ENCODE measurements at regions not wholly inside any gene's neighbourhood (a gene's known extent, or its start where the extent isn't known, plus 50 kb on each side); places are given as distances from the start of the nearest gene placed in this dataset.
A peak's percentile ranks its signal among the peaks of the same experiment; 100 is the strongest.

DNA sequence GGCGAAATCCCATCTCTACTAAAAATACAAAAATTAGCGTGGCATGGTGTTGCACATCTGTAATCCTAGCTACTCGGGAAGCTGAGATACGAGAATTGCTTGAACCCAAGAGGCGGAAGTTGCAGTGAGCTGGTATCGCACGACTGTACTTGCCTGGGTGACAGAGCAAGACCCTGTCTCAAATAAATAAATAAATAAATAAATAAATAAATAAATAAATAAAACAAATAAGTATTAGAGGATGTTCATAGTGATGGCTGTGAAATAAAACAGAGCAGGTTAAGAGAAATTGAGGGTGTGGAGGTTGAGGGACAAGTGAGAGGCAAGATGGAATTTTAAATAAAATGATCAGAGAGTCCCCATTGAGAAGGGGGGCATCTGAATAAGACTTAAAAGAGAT is 124.7 kb upstream of the DST start:
- H3K36me3 ChIP-seq: no peaks in the 10 kb centered on the region
- WGBS, 2 donors: 94% methylated on average over 7 of the region's 7 CpGs
- intact Hi-C loops (cut with DNase I): loop anchor here (2.0 kb wide), 1 partner anchor 75 kb away; no protein-coding TSS in a partner anchor
- no peaks in the 10 kb centered on the region for H3K27me3 ChIP-seq
- no peaks in the 10 kb centered on the region for H3K9me3 ChIP-seq
- DNase-seq: no peak
- H3K27ac ChIP-seq: peak overlapping the region in 3 of 4 donors; percentile 39 to 69 (median 67)
- no peak overlapping the region for H3K4me3 ChIP-seq
- TF ChIP-seq, protein P1, sequence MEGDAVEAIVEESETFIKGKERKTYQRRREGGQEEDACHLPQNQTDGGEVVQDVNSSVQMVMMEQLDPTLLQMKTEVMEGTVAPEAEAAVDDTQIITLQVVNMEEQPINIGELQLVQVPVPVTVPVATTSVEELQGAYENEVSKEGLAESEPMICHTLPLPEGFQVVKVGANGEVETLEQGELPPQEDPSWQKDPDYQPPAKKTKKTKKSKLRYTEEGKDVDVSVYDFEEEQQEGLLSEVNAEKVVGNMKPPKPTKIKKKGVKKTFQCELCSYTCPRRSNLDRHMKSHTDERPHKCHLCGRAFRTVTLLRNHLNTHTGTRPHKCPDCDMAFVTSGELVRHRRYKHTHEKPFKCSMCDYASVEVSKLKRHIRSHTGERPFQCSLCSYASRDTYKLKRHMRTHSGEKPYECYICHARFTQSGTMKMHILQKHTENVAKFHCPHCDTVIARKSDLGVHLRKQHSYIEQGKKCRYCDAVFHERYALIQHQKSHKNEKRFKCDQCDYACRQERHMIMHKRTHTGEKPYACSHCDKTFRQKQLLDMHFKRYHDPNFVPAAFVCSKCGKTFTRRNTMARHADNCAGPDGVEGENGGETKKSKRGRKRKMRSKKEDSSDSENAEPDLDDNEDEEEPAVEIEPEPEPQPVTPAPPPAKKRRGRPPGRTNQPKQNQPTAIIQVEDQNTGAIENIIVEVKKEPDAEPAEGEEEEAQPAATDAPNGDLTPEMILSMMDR (IDR thresholded peaks at IDR 0.05): no peak
- TF ChIP-seq EP300 (IDR thresholded peaks at IDR 0.05): no peak
- TF ChIP-seq POLR2AphosphoS5 (IDR thresholded peaks at IDR 0.05): no peak
- no peak for TF ChIP-seq POLR2A (IDR thresholded peaks at IDR 0.05)
- H3K4me1 ChIP-seq: peaks cover 0 to 82% (median 74%) of the 10 kb centered on the region in 4 donors

DNA sequence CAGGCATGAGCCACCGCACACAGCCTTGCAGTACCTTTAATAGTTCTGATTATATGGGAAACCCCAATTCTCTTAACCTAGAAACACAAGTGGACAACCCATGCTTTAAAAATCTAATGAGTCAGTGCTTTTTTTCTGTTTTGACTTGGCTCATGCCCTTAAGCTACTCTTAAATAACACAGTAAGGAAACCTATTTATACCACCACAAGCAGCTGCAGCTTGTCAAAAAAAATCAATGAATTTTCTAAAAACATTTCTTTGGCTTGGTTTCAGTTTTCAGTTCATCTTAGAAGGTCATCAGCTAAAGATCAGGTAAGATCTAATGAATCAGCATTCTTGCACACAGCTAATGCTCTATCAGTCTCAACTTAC is 124.1 kb upstream of the DST start:
- Histone ChIP-seq H3K4me1 (peaks cover 0 to 76% (median 68%) of the 10 kb centered on the region in 4 donors), H3K27me3 (no peaks in the 10 kb centered on the region), H3K9me3 (no peaks in the 10 kb centered on the region), H3K27ac (peak overlapping the region in 3 of 4 donors; percentile 5 to 69 (median 67)), H3K36me3 (no peaks in the 10 kb centered on the region), H3K4me3 (no peak overlapping the region)
- DNase-seq: no peak
- intact Hi-C loops (cut with DNase I): loop anchor here (2.0 kb wide), 1 partner anchor 76 kb away; no protein-coding TSS in a partner anchor
- 87 to 88% methylated on average over 1 of the region's 1 CpG for WGBS, 2 donors
- TF ChIP-seq POLR2A (IDR thresholded peaks at IDR 0.05): no peak
- TF ChIP-seq EP300 (IDR thresholded peaks at IDR 0.05): no peak
- TF ChIP-seq, protein P1 (IDR thresholded peaks at IDR 0.05): no peak
- TF ChIP-seq POLR2AphosphoS5 (IDR thresholded peaks at IDR 0.05): no peak

DNA sequence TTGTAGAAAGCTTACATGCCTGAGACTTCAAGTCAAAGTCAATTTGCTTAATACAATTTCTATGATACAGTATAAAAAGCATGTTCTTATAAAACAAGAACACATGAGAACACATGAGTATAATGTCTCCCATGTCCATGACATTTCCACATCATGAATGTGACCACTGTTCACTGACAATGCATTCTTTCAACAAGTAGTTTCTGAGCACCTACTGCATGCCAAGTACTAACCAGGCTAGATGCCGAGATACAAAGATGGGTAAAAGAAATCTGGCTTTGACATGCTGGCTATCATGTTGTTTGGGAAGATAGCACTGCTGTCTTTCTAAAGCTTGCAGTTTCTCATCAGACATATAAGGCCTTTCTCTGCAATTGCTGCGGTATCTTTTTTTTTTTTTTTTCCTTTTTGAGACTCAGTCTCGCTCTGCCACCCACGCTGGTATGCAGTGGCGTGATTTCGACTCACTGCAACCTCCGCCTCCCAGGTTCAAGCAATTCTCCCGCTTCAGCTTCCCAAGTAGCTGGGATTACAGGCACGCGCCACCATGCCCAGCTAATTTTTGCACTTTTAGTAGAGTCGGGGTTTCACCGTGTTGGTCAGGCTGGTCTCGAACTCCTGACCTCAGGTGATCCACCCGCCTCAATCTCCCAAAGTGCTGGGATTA is 123.6 kb upstream of the DST start:
- 96% methylated on average over 14 of the region's 14 CpGs for WGBS, 2 donors
- intact Hi-C loops (cut with DNase I): loop anchor here (2.0 kb wide), 1 partner anchor 77 kb away; no protein-coding TSS in a partner anchor
- peak overlapping the region in 3 of 4 donors; percentile 5 to 69 (median 67) for H3K27ac ChIP-seq

DNA sequence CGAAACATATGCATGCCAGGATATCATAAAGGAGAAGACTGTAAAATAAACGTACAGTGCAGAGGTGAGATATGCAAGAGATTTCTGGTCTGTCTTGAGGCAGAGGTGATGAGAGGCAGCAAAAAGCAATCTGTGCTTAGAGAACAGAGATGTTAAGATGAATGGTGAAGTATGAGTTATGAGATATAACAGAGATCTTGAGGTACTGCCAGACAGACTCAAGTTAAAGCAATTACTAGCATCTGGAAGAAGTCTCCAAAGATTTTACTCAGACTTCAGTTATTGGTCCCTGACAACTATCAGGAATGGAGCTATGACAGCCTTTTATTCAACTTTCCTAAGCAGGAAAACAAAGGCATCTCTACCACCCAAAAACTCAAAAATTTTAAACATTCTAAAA is 122.8 kb upstream of the DST start:
- WGBS, 2 donors: 73 to 86% methylated on average over 2 of the region's 2 CpGs
- Histone ChIP-seq H3K9me3 (no peaks in the 10 kb centered on the region), H3K27ac (peak overlapping the region in 3 of 4 donors; percentile 25 to 69 (median 67)), H3K36me3 (no peaks in the 10 kb centered on the region), H3K4me3 (no peak overlapping the region), H3K27me3 (no peaks in the 10 kb centered on the region), H3K4me1 (peaks cover 0 to 71% (median 63%) of the 10 kb centered on the region in 4 donors)
- TF ChIP-seq POLR2AphosphoS5 (IDR thresholded peaks at IDR 0.05): no peak
- no peak for TF ChIP-seq EP300 (IDR thresholded peaks at IDR 0.05)
- TF ChIP-seq POLR2A (IDR thresholded peaks at IDR 0.05): no peak
- TF ChIP-seq, protein P1 (IDR thresholded peaks at IDR 0.05): no peak
- no peak for DNase-seq
- intact Hi-C loops (cut with DNase I): no loop called here

More for the DNA sequence above, 123.6 kb upstream of the DST start:
- peaks cover 0 to 71% (median 65%) of the 10 kb centered on the region in 4 donors for H3K4me1 ChIP-seq
- H3K9me3 ChIP-seq: no peaks in the 10 kb centered on the region
- H3K36me3 ChIP-seq: no peaks in the 10 kb centered on the region
- no peaks in the 10 kb centered on the region for H3K27me3 ChIP-seq
- TF ChIP-seq POLR2AphosphoS5 (IDR thresholded peaks at IDR 0.05) (no peak), POLR2A (IDR thresholded peaks at IDR 0.05) (no peak), EP300 (IDR thresholded peaks at IDR 0.05) (no peak)
- TF ChIP-seq, protein P1 (IDR thresholded peaks at IDR 0.05): no peak
- no peak overlapping the region for H3K4me3 ChIP-seq
- DNase-seq: no peak
